GM23338 (cell line): ENCODE measurements at regions not wholly inside any gene's neighbourhood (a gene's known extent, or its start where the extent isn't known, plus 50 kb on each side); places are given as distances from the start of the nearest gene placed in this dataset.

ENCODE experiments used
- ATAC-seq: fragments of 200-7000 bp; cut with Tn5 transposase; 3 replicates; pipeline ENCODE4 v1.9.1; 2020
- DNase-seq: peaks from one replicate; pipeline ENCODE4 v3.0.0-alpha.2; 2015; ENCODE audit warnings: low spot score
- H2AFZ ChIP-seq: fragments of 200-600 bp; sonication (generic); 2 replicates; pipeline ENCODE4 v1.8.0; 2016; ENCODE audit warnings: antibody characterized with exemption, mild to moderate bottlenecking, moderate library complexity
- H3F3A ChIP-seq: fragments of 200-600 bp; sonication (generic); replicated peaks from 2 replicates; pipeline ENCODE4 v1.8.0; 2017; ENCODE audit warnings: antibody characterized with exemption, mixed run types, low read depth
- H3K27ac ChIP-seq: fragments of 200-600 bp; sonication (generic); 2 replicates; pipeline ENCODE4 v1.6.1; 2016; ENCODE audit warnings: low read depth
- H3K27me3 ChIP-seq: fragments of 200-600 bp; sonication (generic); 2 replicates; pipeline ENCODE4 v1.8.0; 2016; ENCODE audit warnings: mild to moderate bottlenecking, mixed run types, moderate library complexity; ENCODE audit not compliant: insufficient read depth
- H3K36me3 ChIP-seq: fragments of 200-600 bp; sonication (generic); 2 replicates; pipeline ENCODE4 v1.8.0; 2016; ENCODE audit warnings: mild to moderate bottlenecking; ENCODE audit not compliant: insufficient read depth
- H3K4me1 ChIP-seq: fragments of 200-600 bp; sonication (generic); 2 replicates; pipeline ENCODE4 v1.8.0; 2016; ENCODE audit warnings: mild to moderate bottlenecking, moderate library complexity; ENCODE audit not compliant: insufficient read depth
- H3K4me2 ChIP-seq: fragments of 200-600 bp; sonication (generic); 2 replicates; pipeline ENCODE4 v1.7.1; 2017; ENCODE audit warnings: mixed run types
- H3K4me3 ChIP-seq: fragments of 200-600 bp; sonication (generic); 2 replicates; pipeline ENCODE4 v1.6.1; 2016; ENCODE audit warnings: mixed run types
- H3K79me2 ChIP-seq: fragments of 200-600 bp; sonication (generic); replicated peaks from 2 replicates; pipeline ENCODE4 v1.8.0; 2017; ENCODE audit warnings: mild to moderate bottlenecking; ENCODE audit not compliant: insufficient read depth
- H3K9me2 ChIP-seq: fragments of 200-600 bp; sonication (generic); 2 replicates; pipeline ENCODE4 v1.8.0; 2017; ENCODE audit not compliant: insufficient read depth
- H4K20me1 ChIP-seq: fragments of 200-600 bp; sonication (generic); replicated peaks from 2 replicates; pipeline ENCODE4 v1.8.0; 2017; ENCODE audit warnings: mild to moderate bottlenecking; ENCODE audit not compliant: insufficient read depth
- H3K27ac Mint-ChIP-seq: 2 replicates; pipeline ENCODE4 v1.8.0; 2020; ENCODE audit warnings: inconsistent platforms, mild to moderate bottlenecking, moderate library complexity, mixed read lengths
- H3K27me3 Mint-ChIP-seq: 3 replicates; pipeline ENCODE4 v1.8.0; 2022; ENCODE audit warnings: low read depth, mild to moderate bottlenecking, moderate library complexity, mixed read lengths, inconsistent platforms; ENCODE audit not compliant: insufficient read depth, poor library complexity
- H3K36me3 Mint-ChIP-seq: 3 replicates; pipeline ENCODE4 v1.8.0; 2021; ENCODE audit warnings: low read depth, mild to moderate bottlenecking, inconsistent platforms, moderate library complexity, mixed read lengths
- H3K4me1 Mint-ChIP-seq: 3 replicates; pipeline ENCODE4 v1.8.0; 2020; ENCODE audit warnings: mild to moderate bottlenecking, inconsistent platforms, mixed read lengths
- H3K4me3 Mint-ChIP-seq: 3 replicates; pipeline ENCODE4 v1.8.0; 2021; ENCODE audit warnings: moderate library complexity, mild to moderate bottlenecking, inconsistent platforms, mixed read lengths
- H3K9me3 Mint-ChIP-seq: 3 replicates; pipeline ENCODE4 v1.8.0; 2020; ENCODE audit warnings: moderate library complexity, mild to moderate bottlenecking, inconsistent platforms, mixed read lengths
- JUNB ChIP-seq: IDR thresholded peaks from one replicate; pipeline ENCODE4 v1.6.1; 2016; ENCODE audit warnings: antibody characterized with exemption; ENCODE audit not compliant: unreplicated experiment
- NANOG ChIP-seq: IDR thresholded peaks from 2 replicates; pipeline ENCODE4 v1.6.1; 2016; ENCODE audit warnings: antibody characterized with exemption, borderline replicate concordance
- REST ChIP-seq: IDR thresholded peaks from one replicate; pipeline ENCODE4 v1.6.1; 2018; ENCODE audit warnings: antibody characterized with exemption; ENCODE audit not compliant: unreplicated experiment
- ZNF462 ChIP-seq: fragments of 250-450 bp; sonication (Bioruptor Pico); IDR thresholded peaks from 2 replicates; pipeline ENCODE4 v1.5.0; 2020; ENCODE audit warnings: mild to moderate bottlenecking, moderate library complexity

- TF ChIP-seq ZNF462 (CRISPR knock-in tag): no peak
These were observed 1883.7 kb upstream of the C9orf72 start (continued) for GRCh38 chr9:29456940-29457339.

GRCh38 chr9:29475471-29475870 lies 1902.2 kb upstream of the C9orf72 start:
- Mint-ChIP-seq H3K27me3 (no peaks in the 10 kb centered on the region), H3K27ac (no peak overlapping the region), H3K4me3 (no peak overlapping the region), H3K36me3 (peaks cover 4% of the 10 kb centered on the region; the same call in 1 of the 3 replicates), H3K9me3 (peaks cover 9% of the 10 kb centered on the region), H3K4me1 (no peaks in the 10 kb centered on the region)
- H3K9me2 ChIP-seq: no peaks in the 10 kb centered on the region
- no peaks in the 10 kb centered on the region for H3K79me2 ChIP-seq
- H2AFZ ChIP-seq: no peak overlapping the region
- H3K4me3 ChIP-seq: no peak overlapping the region
- H3F3A ChIP-seq: no peaks in the 10 kb centered on the region
- no peak overlapping the region for H3K4me2 ChIP-seq
- ATAC-seq (no peak), DNase-seq (no peak)
- H3K27me3 ChIP-seq: no peaks in the 10 kb centered on the region
- H4K20me1 ChIP-seq: no peaks in the 10 kb centered on the region
- H3K36me3 ChIP-seq: no peaks in the 10 kb centered on the region
- TF ChIP-seq JUNB (no peak), NANOG (no peak), REST (no peak)
- H3K27ac ChIP-seq: no peak overlapping the region
- H3K4me1 ChIP-seq: no peaks in the 10 kb centered on the region
